C4-2B (cell line): ENCODE measurements at regions not wholly inside any gene's neighbourhood (a gene's known extent, or its start where the extent isn't known, plus 50 kb on each side); places are given as distances from the start of the nearest gene placed in this dataset.

Experiments used
- H3K27ac ChIP-seq: fragments of 450-650 bp; 2 replicates; pipeline ENCODE4 v1.5.1; 2017
- ZFX ChIP-seq: fragments of 450-650 bp; IDR thresholded peaks from 2 replicates; pipeline ENCODE4 v1.6.1; 2017
- TF ChIP-seq, protein P1 (sequence below): fragments of 450-650 bp; conservative IDR thresholded peaks from 2 replicates; pipeline ENCODE4 v1.5.1; 2017; ENCODE audit warnings: mild to moderate bottlenecking

- H3K27ac ChIP-seq: no peak overlapping the region
These were observed 61.3 kb upstream of the MAL start for GRCh38 chr2:94964193-94964592.

GRCh38 chr2:94966689-94967088, 58.8 kb upstream of the MAL start:
- H3K27ac ChIP-seq: no peak overlapping the region

More at GRCh38 chr2:94964193-94964592, 61.3 kb upstream of the MAL start:
- TF ChIP-seq, protein P1, sequence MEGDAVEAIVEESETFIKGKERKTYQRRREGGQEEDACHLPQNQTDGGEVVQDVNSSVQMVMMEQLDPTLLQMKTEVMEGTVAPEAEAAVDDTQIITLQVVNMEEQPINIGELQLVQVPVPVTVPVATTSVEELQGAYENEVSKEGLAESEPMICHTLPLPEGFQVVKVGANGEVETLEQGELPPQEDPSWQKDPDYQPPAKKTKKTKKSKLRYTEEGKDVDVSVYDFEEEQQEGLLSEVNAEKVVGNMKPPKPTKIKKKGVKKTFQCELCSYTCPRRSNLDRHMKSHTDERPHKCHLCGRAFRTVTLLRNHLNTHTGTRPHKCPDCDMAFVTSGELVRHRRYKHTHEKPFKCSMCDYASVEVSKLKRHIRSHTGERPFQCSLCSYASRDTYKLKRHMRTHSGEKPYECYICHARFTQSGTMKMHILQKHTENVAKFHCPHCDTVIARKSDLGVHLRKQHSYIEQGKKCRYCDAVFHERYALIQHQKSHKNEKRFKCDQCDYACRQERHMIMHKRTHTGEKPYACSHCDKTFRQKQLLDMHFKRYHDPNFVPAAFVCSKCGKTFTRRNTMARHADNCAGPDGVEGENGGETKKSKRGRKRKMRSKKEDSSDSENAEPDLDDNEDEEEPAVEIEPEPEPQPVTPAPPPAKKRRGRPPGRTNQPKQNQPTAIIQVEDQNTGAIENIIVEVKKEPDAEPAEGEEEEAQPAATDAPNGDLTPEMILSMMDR: no peak
- no peak for TF ChIP-seq ZFX

GRCh38 chr2:94970353-94970752, 55.2 kb upstream of the MAL start:
- no peak overlapping the region for H3K27ac ChIP-seq
- TF ChIP-seq, protein P1: no peak
- TF ChIP-seq ZFX: no peak

More at GRCh38 chr2:94966689-94967088, 58.8 kb upstream of the MAL start:
- no peak for TF ChIP-seq ZFX
- TF ChIP-seq, protein P1: no peak
